Esophagus muscularis mucosa (tissue), 4 donors: ENCODE measurements at regions not wholly inside any gene's neighbourhood (a gene's known extent, or its start where the extent isn't known, plus 50 kb on each side); places are given as distances from the start of the nearest gene placed in this dataset.

Experiments
- EP300 ChIP-seq: sonication (generic); formaldehyde crosslinking; IDR thresholded peaks from one replicate; pipeline ENCODE4 v1.6.1; 2017; ENCODE audit warnings: antibody characterized with exemption
- POLR2A ChIP-seq: fragments of 450-650 bp; IDR thresholded peaks from one replicate; pipeline ENCODE4 v1.6.1; 2017; ENCODE audit warnings: antibody characterized with exemption, moderate library complexity, mild to moderate bottlenecking, low read depth
- POLR2AphosphoS5 ChIP-seq, 2 donors: sonication (generic); formaldehyde crosslinking; IDR thresholded peaks; one replicate each; pipeline ENCODE4 v1.6.1; 2017; ENCODE audit warnings: antibody characterized with exemption in 2 of 2
- TF ChIP-seq, protein P1 (sequence below), 3 experiments: fragments of 200-600 bp in 2 of 3; fragments of 450-650 bp in 1 of 3; sonication (generic) in 2 of 3; IDR thresholded peaks; one replicate each; pipeline ENCODE4 v1.5.1; 2017 to 2019; ENCODE audit warnings: antibody characterized with exemption in 3 of 3, mild to moderate bottlenecking in 2 of 3, moderate library complexity in 1 of 3

- TF ChIP-seq POLR2AphosphoS5 (IDR thresholded peaks at IDR 0.05) (no peak), POLR2A (no peak), EP300 (no peak)
- TF ChIP-seq, protein P1, sequence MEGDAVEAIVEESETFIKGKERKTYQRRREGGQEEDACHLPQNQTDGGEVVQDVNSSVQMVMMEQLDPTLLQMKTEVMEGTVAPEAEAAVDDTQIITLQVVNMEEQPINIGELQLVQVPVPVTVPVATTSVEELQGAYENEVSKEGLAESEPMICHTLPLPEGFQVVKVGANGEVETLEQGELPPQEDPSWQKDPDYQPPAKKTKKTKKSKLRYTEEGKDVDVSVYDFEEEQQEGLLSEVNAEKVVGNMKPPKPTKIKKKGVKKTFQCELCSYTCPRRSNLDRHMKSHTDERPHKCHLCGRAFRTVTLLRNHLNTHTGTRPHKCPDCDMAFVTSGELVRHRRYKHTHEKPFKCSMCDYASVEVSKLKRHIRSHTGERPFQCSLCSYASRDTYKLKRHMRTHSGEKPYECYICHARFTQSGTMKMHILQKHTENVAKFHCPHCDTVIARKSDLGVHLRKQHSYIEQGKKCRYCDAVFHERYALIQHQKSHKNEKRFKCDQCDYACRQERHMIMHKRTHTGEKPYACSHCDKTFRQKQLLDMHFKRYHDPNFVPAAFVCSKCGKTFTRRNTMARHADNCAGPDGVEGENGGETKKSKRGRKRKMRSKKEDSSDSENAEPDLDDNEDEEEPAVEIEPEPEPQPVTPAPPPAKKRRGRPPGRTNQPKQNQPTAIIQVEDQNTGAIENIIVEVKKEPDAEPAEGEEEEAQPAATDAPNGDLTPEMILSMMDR (IDR thresholded peaks at IDR 0.05): no peak
Measured at GRCh38 chr5:2651116-2651515, 100.4 kb downstream of the IRX2 start.
